HepG2 (cell line): ENCODE measurements at regions not wholly inside any gene's neighbourhood (a gene's known extent, or its start where the extent isn't known, plus 50 kb on each side); places are given as distances from the start of the nearest gene placed in this dataset.

Source experiments
- ATAC-seq: fragments of 200-7000 bp; cut with Tn5 transposase; 3 replicates; pipeline ENCODE4 v1.9.1; 2020; ENCODE audit warnings: mild to moderate bottlenecking, moderate library complexity
- BruUV-seq: library from RNA; stranded (reverse); fragments of 400-500 nt; replicated peaks from 2 replicates; lab custom pipeline; 2021; lab: Mats Ljungman, UMichigan
- CTCF ChIA-PET: fragments of 300-600 bp; formaldehyde crosslinking; extraction: SDS; loops from one replicate; lab custom pipeline; 2021; ENCODE audit warnings: low total read pairs, inconsistent platforms, low intra/inter-chr PET ratio; lab: Yijun Ruan, JAX
- POLR2A ChIA-PET: fragments of 350-600 bp; sonication (Branson Sonifier 250); formaldehyde crosslinking; loops from one replicate; lab custom pipeline; 2020; ENCODE audit warnings: antibody characterized with exemption, inconsistent platforms; lab: Yijun Ruan, JAX
- DNase-seq: peaks from one replicate; pipeline ENCODE4 v3.0.0-alpha.2; 2015; ENCODE audit warnings: low spot score
- FAIRE-seq: peaks from 3 replicates; lab custom pipeline; 2011; peaks lifted over from hg19 to GRCh38; lab: Jason Lieb, UNC
- H2AFZ ChIP-seq: one replicate; pipeline ENCODE4 v1.6.1; 2011; ENCODE audit warnings: low read length, inconsistent platforms
- H3K27ac ChIP-seq: fragments of 300-600 bp; 3 replicates; pipeline ENCODE4 v1.8.0; 2011; ENCODE audit warnings: mixed run types, mild to moderate bottlenecking, mixed read lengths, low read length, inconsistent platforms; ENCODE audit not compliant: insufficient read depth; ENCODE audit errors: extremely low read length
- H3K27me3 ChIP-seq, 2 experiments: fragments of 200-600 bp in 1 of 2; 2 replicates in 1 of 2; 3 replicates in 1 of 2; pipeline versions ENCODE4 v1.6.0 to v1.8.0; 2011; ENCODE audit warnings: low read length in 2 of 2, mild to moderate bottlenecking in 2 of 2, moderate library complexity in 2 of 2, inconsistent platforms in 1 of 2; ENCODE audit not compliant: insufficient read depth in 2 of 2, control insufficient read depth in 1 of 2
- H3K36me3 ChIP-seq, 2 experiments: fragments of 200-600 bp in 1 of 2; replicated peaks in 1 of 2; 2 replicates in 1 of 2; 3 replicates in 1 of 2; pipeline versions ENCODE4 v1.5.1 to v1.8.0; 2011; ENCODE audit warnings: low read length in 2 of 2, inconsistent platforms in 1 of 2; ENCODE audit not compliant: insufficient read depth in 2 of 2, control insufficient read depth in 1 of 2
- H3K4me1 ChIP-seq: 2 replicates; pipeline ENCODE4 v1.5.1; 2012; ENCODE audit warnings: low read length, inconsistent platforms; ENCODE audit not compliant: insufficient read depth
- H3K4me2 ChIP-seq: 2 replicates; pipeline ENCODE4 v1.6.0; 2011; ENCODE audit warnings: low read depth, low read length, inconsistent platforms
- H3K4me3 ChIP-seq, 3 experiments: fragments of 200-600 bp in 1 of 3; sonication (generic), shearing (Covaris generic) in 1 of 3; replicated peaks in 1 of 3; 2 replicates each; pipeline ENCODE4 v1.5.1; 2011 to 2016; ENCODE audit warnings: low read length in 3 of 3, inconsistent platforms in 2 of 3, low read depth in 2 of 3, mild to moderate bottlenecking in 2 of 3, control low read depth in 1 of 3, mixed read lengths in 1 of 3; ENCODE audit not compliant: insufficient read depth in 1 of 3
- H3K79me2 ChIP-seq: one replicate; pipeline ENCODE4 v1.6.1; 2011; ENCODE audit warnings: low read length, inconsistent platforms; ENCODE audit not compliant: insufficient read depth
- H3K9ac ChIP-seq: 2 replicates; pipeline ENCODE4 v1.6.0; 2011; ENCODE audit warnings: mild to moderate bottlenecking, low read depth, low read length, inconsistent platforms; ENCODE audit not compliant: insufficient read depth
- H3K9me3 ChIP-seq: 2 replicates; pipeline ENCODE4 v1.5.1; 2012; ENCODE audit warnings: mild to moderate bottlenecking, low read length
- H4K20me1 ChIP-seq: 2 replicates; pipeline ENCODE4 v1.6.0; 2011; ENCODE audit warnings: inconsistent platforms, mild to moderate bottlenecking, low read length, moderate library complexity; ENCODE audit not compliant: insufficient read depth
- HIVEP1 ChIP-seq: sonication (generic); formaldehyde crosslinking; IDR thresholded peaks from 2 replicates; pipeline ENCODE4 v1.4.0; 2020; ENCODE audit warnings: mild to moderate bottlenecking, missing genetic modification reagents
- KLF6 ChIP-seq: IDR thresholded peaks from 2 replicates; pipeline ENCODE4 v1.8.0; 2016; ENCODE audit warnings: missing biosample characterization, missing genetic modification reagents
- MXI1 ChIP-seq: IDR thresholded peaks from 3 replicates; pipeline ENCODE4 v1.6.1; 2012; ENCODE audit warnings: low read depth, low read length, inconsistent platforms, borderline replicate concordance
- SRSF1 ChIP-seq: fragments of 200-400 bp; formaldehyde crosslinking; optimal IDR thresholded peaks from 2 replicates; pipeline ENCODE3; 2017; ENCODE audit warnings: mild to moderate bottlenecking, low read depth, low read length, moderate library complexity
- ZBTB3 ChIP-seq: sonication (generic); formaldehyde crosslinking; IDR thresholded peaks from 2 replicates; pipeline ENCODE4 v1.4.0; 2020; ENCODE audit warnings: low read depth, mild to moderate bottlenecking, moderate library complexity, missing genetic modification reagents, borderline replicate concordance
- ZFP90 ChIP-seq: sonication (generic); formaldehyde crosslinking; IDR thresholded peaks from 2 replicates; pipeline ENCODE4 v1.8.0; 2022; ENCODE audit warnings: missing genetic modification reagents, mild to moderate bottlenecking, inconsistent platforms, borderline replicate concordance
- ZNF326 ChIP-seq: sonication (generic); formaldehyde crosslinking; IDR thresholded peaks from 2 replicates; pipeline ENCODE4 v1.4.0; 2020; ENCODE audit warnings: missing genetic modification reagents, borderline replicate concordance
- ZNF367 ChIP-seq: sonication (generic); formaldehyde crosslinking; IDR thresholded peaks from 2 replicates; pipeline ENCODE4 v1.4.0; 2020; ENCODE audit warnings: missing genetic modification reagents, borderline replicate concordance
- ZNF431 ChIP-seq: sonication (generic); formaldehyde crosslinking; IDR thresholded peaks from 2 replicates; pipeline ENCODE4 v1.9.0; 2022; ENCODE audit warnings: missing genetic modification reagents, low read depth, mild to moderate bottlenecking, borderline replicate concordance
- ZNF609 ChIP-seq: sonication (generic); formaldehyde crosslinking; IDR thresholded peaks from 2 replicates; pipeline ENCODE4 v1.4.0; 2020; ENCODE audit warnings: mild to moderate bottlenecking, missing genetic modification reagents, borderline replicate concordance
- WGBS: methylation state at CpG from one replicate; pipeline ENCODE4 v1.1.6; 2017; ENCODE audit warnings: low lambda C conversion rate; 5-methylcytosine and 5-hydroxymethylcytosine counted together
- in situ Hi-C: cut with HindIII; loops from 2 replicates; pipeline ENCODE4 v1.10.0; 2017; ENCODE audit warnings: low pct_unique_long_range_greater_than_20kb; ENCODE audit not compliant: extremely low pct_ligation_motif_present
- intact Hi-C: fragments of 100-400 bp; cut with micrococcal nuclease; formaldehyde crosslinking; loops from one replicate; pipeline ENCODE4 v1.10.0; 2022; ENCODE audit not compliant: unreplicated experiment
- TF ChIP-seq, protein P1 (sequence below): sonication (generic); formaldehyde crosslinking; IDR thresholded peaks from 2 replicates; pipeline ENCODE4 v1.5.0; 2020; ENCODE audit warnings: mild to moderate bottlenecking, low read depth, missing genetic modification reagents, borderline replicate concordance
- TF ChIP-seq, protein P2 (sequence below): sonication (generic); formaldehyde crosslinking; IDR thresholded peaks from 2 replicates; pipeline ENCODE4 v1.4.0; 2020; ENCODE audit warnings: missing genetic modification reagents
- TF ChIP-seq, protein P3 (sequence below): sonication (generic); formaldehyde crosslinking; IDR thresholded peaks from 2 replicates; pipeline ENCODE4 v1.4.0; 2020; ENCODE audit warnings: mild to moderate bottlenecking, missing genetic modification reagents
- TF ChIP-seq, protein P4 (sequence below): sonication (generic); formaldehyde crosslinking; IDR thresholded peaks from 2 replicates; pipeline ENCODE4 v1.4.0; 2020; ENCODE audit warnings: mild to moderate bottlenecking, missing genetic modification reagents

DNA sequence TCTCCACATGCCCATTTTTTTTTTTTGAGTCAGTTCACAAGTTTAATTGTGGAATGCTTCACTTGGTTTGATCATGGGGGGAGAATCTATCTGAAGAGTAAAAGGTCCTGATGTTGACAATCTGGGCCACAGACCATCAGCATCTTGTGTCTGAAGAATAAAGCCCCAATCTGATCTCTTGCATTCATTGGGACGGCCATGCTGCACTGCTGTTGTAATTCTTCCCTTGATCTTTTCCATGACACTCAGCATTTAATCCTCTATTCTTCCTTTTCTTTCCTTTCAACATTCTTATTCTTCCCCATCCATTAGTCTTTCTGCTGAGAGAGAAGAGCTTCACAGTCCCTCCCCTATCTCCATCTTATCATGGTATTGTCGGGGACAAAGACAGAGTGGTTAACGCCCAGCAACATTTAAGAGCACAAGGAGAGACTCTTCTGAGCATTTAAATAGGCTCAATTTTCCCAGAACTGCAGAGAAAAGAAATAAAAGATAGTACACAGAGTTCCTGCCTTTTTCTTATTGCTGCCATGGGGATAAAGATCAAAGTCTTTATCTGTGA is 1157.3 kb downstream of the SORCS3 start:
- ChIA-PET POLR2A (no interaction called here), CTCF (no interaction called here)
- Histone ChIP-seq H3K4me1 (no peaks in the 10 kb centered on the region), H3K27me3 (no peaks in the 10 kb centered on the region), H3K27ac (no peak overlapping the region), H3K36me3 (no peaks in the 10 kb centered on the region), H3K4me2 (no peak overlapping the region), H4K20me1 (no peaks in the 10 kb centered on the region), H3K79me2 (no peaks in the 10 kb centered on the region), H2AFZ (no peak overlapping the region), H3K9ac (no peak overlapping the region), H3K9me3 (no peaks in the 10 kb centered on the region; the same call in 1 of the 2 replicates), H3K4me3 (no peak overlapping the region)
- intact Hi-C loops = loop anchor here (10.0 kb wide), 1 partner anchor 776 kb away; no protein-coding TSS in a partner anchor
- no peak for DNase-seq
- 0% methylated on average over 3 of the region's 3 CpGs for WGBS
- in situ Hi-C loops = no loop called here
- no peak for FAIRE-seq
- no TSS peak for BruUV-seq
- no peak for ATAC-seq
- TF ChIP-seq HIVEP1 (CRISPR knock-in tag) (no peak), ZNF326 (CRISPR knock-in tag) (no peak), ZNF431 (CRISPR knock-in tag) (no peak), ZNF367 (no peak), SRSF1 (no peak), ZBTB3 (CRISPR knock-in tag) (no peak), MXI1 (no peak), ZNF609 (CRISPR knock-in tag) (no peak), ZFP90 (CRISPR knock-in tag) (no peak), KLF6 (CRISPR knock-in tag) (no peak)
- TF ChIP-seq, protein P1, sequence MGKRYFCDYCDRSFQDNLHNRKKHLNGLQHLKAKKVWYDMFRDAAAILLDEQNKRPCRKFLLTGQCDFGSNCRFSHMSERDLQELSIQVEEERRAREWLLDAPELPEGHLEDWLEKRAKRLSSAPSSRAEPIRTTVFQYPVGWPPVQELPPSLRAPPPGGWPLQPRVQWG (CRISPR knock-in tag) = no peak
- TF ChIP-seq, protein P2, sequence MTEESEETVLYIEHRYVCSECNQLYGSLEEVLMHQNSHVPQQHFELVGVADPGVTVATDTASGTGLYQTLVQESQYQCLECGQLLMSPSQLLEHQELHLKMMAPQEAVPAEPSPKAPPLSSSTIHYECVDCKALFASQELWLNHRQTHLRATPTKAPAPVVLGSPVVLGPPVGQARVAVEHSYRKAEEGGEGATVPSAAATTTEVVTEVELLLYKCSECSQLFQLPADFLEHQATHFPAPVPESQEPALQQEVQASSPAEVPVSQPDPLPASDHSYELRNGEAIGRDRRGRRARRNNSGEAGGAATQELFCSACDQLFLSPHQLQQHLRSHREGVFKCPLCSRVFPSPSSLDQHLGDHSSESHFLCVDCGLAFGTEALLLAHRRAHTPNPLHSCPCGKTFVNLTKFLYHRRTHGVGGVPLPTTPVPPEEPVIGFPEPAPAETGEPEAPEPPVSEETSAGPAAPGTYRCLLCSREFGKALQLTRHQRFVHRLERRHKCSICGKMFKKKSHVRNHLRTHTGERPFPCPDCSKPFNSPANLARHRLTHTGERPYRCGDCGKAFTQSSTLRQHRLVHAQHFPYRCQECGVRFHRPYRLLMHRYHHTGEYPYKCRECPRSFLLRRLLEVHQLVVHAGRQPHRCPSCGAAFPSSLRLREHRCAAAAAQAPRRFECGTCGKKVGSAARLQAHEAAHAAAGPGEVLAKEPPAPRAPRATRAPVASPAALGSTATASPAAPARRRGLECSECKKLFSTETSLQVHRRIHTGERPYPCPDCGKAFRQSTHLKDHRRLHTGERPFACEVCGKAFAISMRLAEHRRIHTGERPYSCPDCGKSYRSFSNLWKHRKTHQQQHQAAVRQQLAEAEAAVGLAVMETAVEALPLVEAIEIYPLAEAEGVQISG (CRISPR knock-in tag) = no peak
- TF ChIP-seq, protein P3, sequence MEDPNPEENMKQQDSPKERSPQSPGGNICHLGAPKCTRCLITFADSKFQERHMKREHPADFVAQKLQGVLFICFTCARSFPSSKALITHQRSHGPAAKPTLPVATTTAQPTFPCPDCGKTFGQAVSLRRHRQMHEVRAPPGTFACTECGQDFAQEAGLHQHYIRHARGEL (CRISPR knock-in tag) = no peak
- TF ChIP-seq, protein P4, sequence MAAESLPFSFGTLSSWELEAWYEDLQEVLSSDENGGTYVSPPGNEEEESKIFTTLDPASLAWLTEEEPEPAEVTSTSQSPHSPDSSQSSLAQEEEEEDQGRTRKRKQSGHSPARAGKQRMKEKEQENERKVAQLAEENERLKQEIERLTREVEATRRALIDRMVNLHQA = no peak
